SK-N-SH treated with all-trans-retinoic acid at 6 μM for 48 hours (cell line): ENCODE measurements at regions not wholly inside any gene's neighbourhood (a gene's known extent, or its start where the extent isn't known, plus 50 kb on each side); places are given as distances from the start of the nearest gene placed in this dataset.

Source experiments
- ATAC-seq: fragments of 200-7000 bp; cut with Tn5 transposase; 3 replicates; pipeline ENCODE4 v1.9.1; 2020; ENCODE audit warnings: mild to moderate bottlenecking, moderate library complexity
- BACH2 ChIP-seq: fragments of 250-450 bp; sonication (Bioruptor Pico); IDR thresholded peaks from 2 replicates; pipeline ENCODE4 v1.9.0; 2021; ENCODE audit warnings: mild to moderate bottlenecking, borderline replicate concordance
- CSDC2 ChIP-seq: fragments of 250-450 bp; sonication (Bioruptor Pico); IDR thresholded peaks from 2 replicates; pipeline ENCODE4 v1.5.0; 2020; ENCODE audit warnings: mild to moderate bottlenecking, moderate library complexity
- ESRRG ChIP-seq: fragments of 250-450 bp; sonication (Bioruptor Pico); IDR thresholded peaks from 2 replicates; pipeline ENCODE4 v1.6.1; 2021; ENCODE audit warnings: mild to moderate bottlenecking
- GLIS3 ChIP-seq: fragments of 250-450 bp; sonication (Bioruptor Pico); IDR thresholded peaks from 2 replicates; pipeline ENCODE4 v1.5.0; 2020; ENCODE audit warnings: mild to moderate bottlenecking, moderate library complexity
- ISL1 ChIP-seq: fragments of 250-450 bp; sonication (Bioruptor Pico); IDR thresholded peaks from 2 replicates; pipeline ENCODE4 v2.1.2; 2022; ENCODE audit warnings: mild to moderate bottlenecking, moderate library complexity
- OSR1 ChIP-seq: fragments of 250-450 bp; sonication (Bioruptor Pico); IDR thresholded peaks from 2 replicates; pipeline ENCODE4 v1.8.0; 2022; ENCODE audit warnings: moderate library complexity, mild to moderate bottlenecking, inconsistent platforms
- PPARA ChIP-seq: fragments of 250-450 bp; sonication (Bioruptor Pico); IDR thresholded peaks from 2 replicates; pipeline ENCODE4 v1.5.0; 2020; ENCODE audit warnings: mild to moderate bottlenecking, borderline replicate concordance
- RARB ChIP-seq: fragments of 250-450 bp; sonication (Bioruptor Pico); IDR thresholded peaks from 2 replicates; pipeline ENCODE4 v1.8.0; 2021; ENCODE audit warnings: mild to moderate bottlenecking, moderate library complexity
- SNAI2 ChIP-seq: fragments of 250-450 bp; sonication (Bioruptor Pico); IDR thresholded peaks from 2 replicates; pipeline ENCODE4 v1.5.0; 2020; ENCODE audit warnings: mild to moderate bottlenecking, moderate library complexity
- TCF4 ChIP-seq: fragments of 250-450 bp; sonication (Bioruptor Pico); IDR thresholded peaks from 2 replicates; pipeline ENCODE4 v1.8.0; 2021; ENCODE audit warnings: mild to moderate bottlenecking, moderate library complexity, borderline replicate concordance
- TSHZ2 ChIP-seq: fragments of 250-450 bp; sonication (Bioruptor Pico); IDR thresholded peaks from 2 replicates; pipeline ENCODE4 v1.5.0; 2020; ENCODE audit warnings: mild to moderate bottlenecking, moderate library complexity
- ZC3H10 ChIP-seq: fragments of 250-450 bp; sonication (Bioruptor Pico); IDR thresholded peaks from 2 replicates; pipeline ENCODE4 v1.5.1; 2021; ENCODE audit warnings: mild to moderate bottlenecking, moderate library complexity
- ZFP3 ChIP-seq: fragments of 250-450 bp; sonication (Bioruptor Pico); IDR thresholded peaks from 2 replicates; pipeline ENCODE4 v1.5.0; 2020; ENCODE audit warnings: mild to moderate bottlenecking, moderate library complexity
- ZFP30 ChIP-seq: fragments of 450-650 bp; formaldehyde crosslinking; IDR thresholded peaks from 2 replicates; pipeline ENCODE4 v1.5.0; 2022; ENCODE audit warnings: mild to moderate bottlenecking, moderate library complexity
- ZNF565 ChIP-seq: fragments of 450-650 bp; formaldehyde crosslinking; conservative IDR thresholded peaks from 2 replicates; pipeline ENCODE4 v1.5.0; 2020; ENCODE audit warnings: low read depth, mild to moderate bottlenecking, moderate library complexity
- ZNF8 ChIP-seq: fragments of 450-650 bp; formaldehyde crosslinking; IDR thresholded peaks from 2 replicates; pipeline ENCODE4 v1.5.0; 2020; ENCODE audit warnings: mild to moderate bottlenecking, moderate library complexity
- TF ChIP-seq, protein P1 (sequence below): fragments of 250-450 bp; sonication (Bioruptor Pico); IDR thresholded peaks from 2 replicates; pipeline ENCODE4 v1.8.0; 2021; ENCODE audit warnings: low read depth, mild to moderate bottlenecking, moderate library complexity, borderline replicate concordance
- TF ChIP-seq, protein P2 (sequence below): fragments of 250-450 bp; sonication (Bioruptor Pico); IDR thresholded peaks from 2 replicates; pipeline ENCODE4 v1.5.1; 2021; ENCODE audit warnings: mild to moderate bottlenecking, moderate library complexity
- TF ChIP-seq, protein P3 (sequence below): fragments of 250-450 bp; sonication (Bioruptor Pico); IDR thresholded peaks from 2 replicates; pipeline ENCODE4 v1.8.0; 2020; ENCODE audit warnings: mild to moderate bottlenecking, moderate library complexity, borderline replicate concordance

- ATAC-seq = no peak
- TF ChIP-seq ZFP30 (CRISPR knock-in tag) (no peak), TCF4 (CRISPR knock-in tag) (no peak), ZFP3 (no peak), ISL1 (CRISPR knock-in tag) (no peak), CSDC2 (no peak), SNAI2 (no peak), ZNF565 (CRISPR knock-in tag) (no peak), GLIS3 (CRISPR knock-in tag) (no peak), RARB (CRISPR knock-in tag) (no peak)
- TF ChIP-seq, protein P1, sequence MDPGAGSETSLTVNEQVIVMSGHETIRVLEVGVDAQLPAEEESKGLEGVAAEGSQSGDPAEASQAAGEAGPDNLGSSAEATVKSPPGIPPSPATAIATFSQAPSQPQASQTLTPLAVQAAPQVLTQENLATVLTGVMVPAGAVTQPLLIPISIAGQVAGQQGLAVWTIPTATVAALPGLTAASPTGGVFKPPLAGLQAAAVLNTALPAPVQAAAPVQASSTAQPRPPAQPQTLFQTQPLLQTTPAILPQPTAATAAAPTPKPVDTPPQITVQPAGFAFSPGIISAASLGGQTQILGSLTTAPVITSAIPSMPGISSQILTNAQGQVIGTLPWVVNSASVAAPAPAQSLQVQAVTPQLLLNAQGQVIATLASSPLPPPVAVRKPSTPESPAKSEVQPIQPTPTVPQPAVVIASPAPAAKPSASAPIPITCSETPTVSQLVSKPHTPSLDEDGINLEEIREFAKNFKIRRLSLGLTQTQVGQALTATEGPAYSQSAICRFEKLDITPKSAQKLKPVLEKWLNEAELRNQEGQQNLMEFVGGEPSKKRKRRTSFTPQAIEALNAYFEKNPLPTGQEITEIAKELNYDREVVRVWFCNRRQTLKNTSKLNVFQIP (CRISPR knock-in tag) = no peak
- TF ChIP-seq, protein P2, sequence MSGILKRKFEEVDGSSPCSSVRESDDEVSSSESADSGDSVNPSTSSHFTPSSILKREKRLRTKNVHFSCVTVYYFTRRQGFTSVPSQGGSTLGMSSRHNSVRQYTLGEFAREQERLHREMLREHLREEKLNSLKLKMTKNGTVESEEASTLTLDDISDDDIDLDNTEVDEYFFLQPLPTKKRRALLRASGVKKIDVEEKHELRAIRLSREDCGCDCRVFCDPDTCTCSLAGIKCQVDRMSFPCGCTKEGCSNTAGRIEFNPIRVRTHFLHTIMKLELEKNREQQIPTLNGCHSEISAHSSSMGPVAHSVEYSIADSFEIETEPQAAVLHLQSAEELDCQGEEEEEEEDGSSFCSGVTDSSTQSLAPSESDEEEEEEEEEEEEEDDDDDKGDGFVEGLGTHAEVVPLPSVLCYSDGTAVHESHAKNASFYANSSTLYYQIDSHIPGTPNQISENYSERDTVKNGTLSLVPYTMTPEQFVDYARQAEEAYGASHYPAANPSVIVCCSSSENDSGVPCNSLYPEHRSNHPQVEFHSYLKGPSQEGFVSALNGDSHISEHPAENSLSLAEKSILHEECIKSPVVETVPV (CRISPR knock-in tag) = no peak
Observed at GRCh38 chr12:131642101-131642540, 68.8 kb upstream of the SFSWAP start.

- TF ChIP-seq, protein P2 (CRISPR knock-in tag) = no peak
- TF ChIP-seq TCF4 (CRISPR knock-in tag) = no peak
- TF ChIP-seq ZNF565 (CRISPR knock-in tag) = no peak
- no peak for TF ChIP-seq ESRRG
- no peak for TF ChIP-seq ZFP3
- TF ChIP-seq CSDC2 = no peak
- TF ChIP-seq ZC3H10 = no peak
- TF ChIP-seq PPARA (CRISPR knock-in tag) = no peak
- TF ChIP-seq, protein P1 (CRISPR knock-in tag) = no peak
- no peak for TF ChIP-seq BACH2
- no peak for TF ChIP-seq OSR1 (CRISPR knock-in tag)
- TF ChIP-seq TSHZ2 (CRISPR knock-in tag) = no peak
- ATAC-seq = no peak
Observed at GRCh38 chr12:131642771-131643170, 68.1 kb upstream of the SFSWAP start.

DNA sequence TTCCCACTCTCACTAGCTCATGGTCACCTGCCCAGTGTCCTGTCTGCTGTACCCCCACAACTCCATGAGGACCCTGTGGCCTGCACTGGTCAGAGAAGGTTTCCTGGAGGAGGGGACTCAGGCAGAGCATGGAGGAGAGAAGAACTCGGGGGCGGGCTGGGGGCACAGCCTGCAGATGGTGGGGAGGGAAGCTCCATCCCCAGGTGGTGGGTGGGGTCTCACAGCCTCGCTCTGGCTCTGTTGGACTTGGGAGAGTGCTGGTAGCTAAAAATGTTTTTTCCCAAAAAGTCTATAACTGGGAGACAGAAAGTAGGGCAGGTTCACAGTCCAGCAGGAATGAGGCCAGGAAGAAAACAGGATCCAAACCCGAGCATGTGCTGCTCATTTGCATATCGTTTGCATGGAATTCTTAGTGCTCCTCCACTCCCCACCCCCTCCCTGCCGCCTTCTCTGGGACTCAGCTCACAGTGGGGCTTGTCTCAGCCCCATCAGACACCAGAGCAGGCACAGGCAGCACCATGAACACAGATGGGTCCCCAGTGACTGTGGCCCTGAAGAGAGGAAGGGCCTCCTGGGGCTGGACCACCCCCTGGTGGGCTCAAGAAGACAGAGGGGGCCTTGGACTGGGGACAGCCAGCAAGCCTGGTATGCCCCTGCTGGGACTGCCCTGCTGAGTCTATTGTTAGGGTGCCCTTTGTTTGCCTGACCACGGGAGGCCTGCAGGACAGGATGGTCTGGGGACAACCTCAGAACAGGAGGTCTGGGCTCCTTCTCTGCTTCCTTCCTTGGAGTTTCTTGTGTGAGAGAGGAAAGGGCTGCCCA, 67.0 kb upstream of the SFSWAP start:
- no peak for TF ChIP-seq ZNF565 (CRISPR knock-in tag)
- no peak for TF ChIP-seq TCF4 (CRISPR knock-in tag)
- no peak for TF ChIP-seq ZNF8 (CRISPR knock-in tag)
- TF ChIP-seq ESRRG = no peak
- TF ChIP-seq, protein P2 (CRISPR knock-in tag) = no peak
- TF ChIP-seq CSDC2 = no peak
- TF ChIP-seq BACH2 = no peak
- TF ChIP-seq, protein P3, sequence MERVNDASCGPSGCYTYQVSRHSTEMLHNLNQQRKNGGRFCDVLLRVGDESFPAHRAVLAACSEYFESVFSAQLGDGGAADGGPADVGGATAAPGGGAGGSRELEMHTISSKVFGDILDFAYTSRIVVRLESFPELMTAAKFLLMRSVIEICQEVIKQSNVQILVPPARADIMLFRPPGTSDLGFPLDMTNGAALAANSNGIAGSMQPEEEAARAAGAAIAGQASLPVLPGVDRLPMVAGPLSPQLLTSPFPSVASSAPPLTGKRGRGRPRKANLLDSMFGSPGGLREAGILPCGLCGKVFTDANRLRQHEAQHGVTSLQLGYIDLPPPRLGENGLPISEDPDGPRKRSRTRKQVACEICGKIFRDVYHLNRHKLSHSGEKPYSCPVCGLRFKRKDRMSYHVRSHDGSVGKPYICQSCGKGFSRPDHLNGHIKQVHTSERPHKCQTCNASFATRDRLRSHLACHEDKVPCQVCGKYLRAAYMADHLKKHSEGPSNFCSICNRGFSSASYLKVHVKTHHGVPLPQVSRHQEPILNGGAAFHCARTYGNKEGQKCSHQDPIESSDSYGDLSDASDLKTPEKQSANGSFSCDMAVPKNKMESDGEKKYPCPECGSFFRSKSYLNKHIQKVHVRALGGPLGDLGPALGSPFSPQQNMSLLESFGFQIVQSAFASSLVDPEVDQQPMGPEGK (CRISPR knock-in tag) = no peak
- no peak for ATAC-seq
